ENCODE measurements at regions not wholly inside any gene's neighbourhood (a gene's known extent, or its start where the extent isn't known, plus 50 kb on each side); places are given as distances from the start of the nearest gene placed in this dataset.

DNA sequence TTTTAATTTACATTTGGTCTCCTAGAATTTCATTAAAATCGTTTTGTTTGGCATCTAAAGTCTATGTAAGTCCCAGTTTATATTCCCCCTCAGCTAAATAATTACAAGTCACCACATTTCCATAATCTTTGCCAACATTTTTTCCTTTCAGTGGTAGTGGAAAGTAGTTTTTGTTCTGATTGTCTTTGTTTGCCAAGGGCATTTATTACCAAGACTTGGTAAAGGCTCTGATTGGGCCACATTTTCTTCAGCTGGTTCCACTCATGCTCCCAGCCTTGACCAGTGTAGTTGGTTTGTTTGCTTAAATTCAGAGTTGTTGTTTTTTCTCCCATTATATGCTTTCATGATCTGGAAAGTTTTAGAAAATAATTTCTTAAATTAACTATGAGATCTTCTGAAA is 153.4 kb upstream of the MME start:
- no peaks in the 10 kb centered on the region for H3K79me2 ChIP-seq (ENCODE audit: control insufficient read depth, insufficient read depth, low read length)
- H3K9me3 ChIP-seq (ENCODE audit: control extremely low read depth in 1 of 3, control insufficient read depth in 2 of 3, insufficient read depth in 1 of 3, low read length in 2 of 3), result no peaks in the 10 kb centered on the region
- no peaks in the 10 kb centered on the region for H4K20me1 ChIP-seq (ENCODE audit: control insufficient read depth, insufficient read depth, low read length, poor library complexity, severe bottlenecking)
- no peaks in the 10 kb centered on the region for H3K27me3 ChIP-seq (replicated peaks in 1 of 4; ENCODE audit: control extremely low read depth in 1 of 4, control insufficient read depth in 3 of 4, insufficient read depth in 4 of 4, low read length in 3 of 4)
- DNase-seq (no peak), ATAC-seq (ENCODE audit: low read depth) (no peak)
- no peaks in the 10 kb centered on the region for H3K4me1 ChIP-seq (ENCODE audit: control insufficient read depth in 2 of 2, insufficient read depth in 2 of 2, low read length in 2 of 2)
- TF ChIP-seq EZH2 (IDR thresholded peaks at IDR 0.05; ENCODE audit: borderline replicate concordance, insufficient read depth, low read depth, low read length, poor library complexity, severe bottlenecking), result no peak
- TF ChIP-seq, protein P1, sequence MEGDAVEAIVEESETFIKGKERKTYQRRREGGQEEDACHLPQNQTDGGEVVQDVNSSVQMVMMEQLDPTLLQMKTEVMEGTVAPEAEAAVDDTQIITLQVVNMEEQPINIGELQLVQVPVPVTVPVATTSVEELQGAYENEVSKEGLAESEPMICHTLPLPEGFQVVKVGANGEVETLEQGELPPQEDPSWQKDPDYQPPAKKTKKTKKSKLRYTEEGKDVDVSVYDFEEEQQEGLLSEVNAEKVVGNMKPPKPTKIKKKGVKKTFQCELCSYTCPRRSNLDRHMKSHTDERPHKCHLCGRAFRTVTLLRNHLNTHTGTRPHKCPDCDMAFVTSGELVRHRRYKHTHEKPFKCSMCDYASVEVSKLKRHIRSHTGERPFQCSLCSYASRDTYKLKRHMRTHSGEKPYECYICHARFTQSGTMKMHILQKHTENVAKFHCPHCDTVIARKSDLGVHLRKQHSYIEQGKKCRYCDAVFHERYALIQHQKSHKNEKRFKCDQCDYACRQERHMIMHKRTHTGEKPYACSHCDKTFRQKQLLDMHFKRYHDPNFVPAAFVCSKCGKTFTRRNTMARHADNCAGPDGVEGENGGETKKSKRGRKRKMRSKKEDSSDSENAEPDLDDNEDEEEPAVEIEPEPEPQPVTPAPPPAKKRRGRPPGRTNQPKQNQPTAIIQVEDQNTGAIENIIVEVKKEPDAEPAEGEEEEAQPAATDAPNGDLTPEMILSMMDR (IDR thresholded peaks at IDR 0.05), result no peak
- Mint-ChIP-seq H3K27me3 (no peaks in the 10 kb centered on the region), H3K4me3 (no peak overlapping the region), H3K27ac (no peak overlapping the region), H3K4me1 (no peaks in the 10 kb centered on the region), H3K9me3 (ENCODE audit: insufficient read depth) (peaks cover 3% of the 10 kb centered on the region)
- no peak overlapping the region for H3K4me3 ChIP-seq (ENCODE audit: control extremely low read depth in 1 of 5, extremely low read depth in 1 of 5, insufficient read depth in 1 of 5, low read depth in 2 of 5, low read length in 4 of 5)
- ChIA-PET POLR2A (interaction anchor here (0.6 kb wide), 1 partner anchor 896 kb away, joined by 5 read pairs; no protein-coding TSS in a partner anchor), CTCF (no interaction called here)
- H3K36me3 ChIP-seq (replicated peaks in 1 of 2; ENCODE audit: control extremely low read depth in 1 of 2, control insufficient read depth in 1 of 2, extremely low read depth in 1 of 2, insufficient read depth in 2 of 2, low read length in 1 of 2), result no peaks in the 10 kb centered on the region
- H2AFZ ChIP-seq (ENCODE audit: insufficient read depth, low read depth, low read length, poor library complexity, severe bottlenecking), result no peak overlapping the region
- intact Hi-C loops (cut with micrococcal nuclease), result no loop called here
- no peak overlapping the region for H3K4me2 ChIP-seq (replicated peaks; ENCODE audit: low read depth, low read length, poor library complexity, severe bottlenecking)
- WGBS (ENCODE audit: insufficient coverage), result no CpG with 5 or more reads among the region's 1 CpG
- H3K27ac ChIP-seq (ENCODE audit: low read length in 2 of 2), result no peak overlapping the region
- no peak overlapping the region for H3K9ac ChIP-seq (ENCODE audit: low read length)

DNA sequence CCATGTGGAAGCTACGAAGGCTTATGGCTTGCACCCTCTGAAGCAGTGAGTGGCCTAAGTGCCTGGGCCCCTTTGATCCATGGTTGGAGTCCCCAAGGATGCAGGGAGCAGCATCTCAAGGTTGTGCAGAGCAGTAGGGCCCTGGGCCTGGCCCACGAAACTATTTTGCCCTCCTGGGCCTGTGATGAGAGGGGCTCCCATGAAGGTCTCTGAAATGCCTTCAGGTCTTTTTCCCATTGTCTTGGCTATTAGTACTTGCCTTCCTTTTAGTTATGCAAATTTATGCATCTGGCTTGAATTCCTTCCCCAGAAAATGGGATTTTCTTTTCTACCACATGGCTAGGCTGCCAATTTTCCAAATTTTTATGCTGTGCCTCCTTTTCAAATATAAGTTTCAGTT is 158.8 kb upstream of the MME start:
- Histone ChIP-seq H3K4me3 (ENCODE audit: control extremely low read depth in 1 of 5, extremely low read depth in 1 of 5, insufficient read depth in 1 of 5, low read depth in 2 of 5, low read length in 4 of 5) (no peak overlapping the region), H3K9me3 (ENCODE audit: control extremely low read depth in 1 of 3, control insufficient read depth in 2 of 3, insufficient read depth in 1 of 3, low read length in 2 of 3) (peaks cover 0 to 9% (median 3%) of the 10 kb centered on the region in 3 donors), H3K27ac (ENCODE audit: low read length in 2 of 2) (no peak overlapping the region), H3K27me3 (replicated peaks in 1 of 4; ENCODE audit: control extremely low read depth in 1 of 4, control insufficient read depth in 3 of 4, insufficient read depth in 4 of 4, low read length in 3 of 4) (no peaks in the 10 kb centered on the region), H2AFZ (ENCODE audit: insufficient read depth, low read depth, low read length, poor library complexity, severe bottlenecking) (no peak overlapping the region), H3K36me3 (replicated peaks in 1 of 2; ENCODE audit: control extremely low read depth in 1 of 2, control insufficient read depth in 1 of 2, extremely low read depth in 1 of 2, insufficient read depth in 2 of 2, low read length in 1 of 2) (no peaks in the 10 kb centered on the region), H3K79me2 (ENCODE audit: control insufficient read depth, insufficient read depth, low read length) (no peaks in the 10 kb centered on the region), H4K20me1 (ENCODE audit: control insufficient read depth, insufficient read depth, low read length, poor library complexity, severe bottlenecking) (no peaks in the 10 kb centered on the region), H3K4me2 (replicated peaks; ENCODE audit: low read depth, low read length, poor library complexity, severe bottlenecking) (no peak overlapping the region), H3K9ac (ENCODE audit: low read length) (no peak overlapping the region), H3K4me1 (ENCODE audit: control insufficient read depth in 2 of 2, insufficient read depth in 2 of 2, low read length in 2 of 2) (no peaks in the 10 kb centered on the region)
- H3K9me3 Mint-ChIP-seq (ENCODE audit: insufficient read depth), result peaks cover 8% of the 10 kb centered on the region
- ATAC-seq (ENCODE audit: low read depth) (no peak), DNase-seq (no peak)
- ChIA-PET CTCF (no interaction called here), POLR2A (no interaction called here)
- no peak overlapping the region for H3K4me3 Mint-ChIP-seq
- H3K27me3 Mint-ChIP-seq, result no peaks in the 10 kb centered on the region
- no peak overlapping the region for H3K27ac Mint-ChIP-seq
- 68% methylated on average over 2 of the region's 2 CpGs for WGBS (ENCODE audit: insufficient coverage)
- intact Hi-C loops (cut with micrococcal nuclease), result no loop called here
- no peaks in the 10 kb centered on the region for H3K4me1 Mint-ChIP-seq
- no peak for TF ChIP-seq EZH2 (IDR thresholded peaks at IDR 0.05; ENCODE audit: borderline replicate concordance, insufficient read depth, low read depth, low read length, poor library complexity, severe bottlenecking)
- TF ChIP-seq, protein P1 (IDR thresholded peaks at IDR 0.05), result no peak

All from B cell (primary cell).